Activated B cell treated with CpG ODN at 0.5 μM for 24 hours (primary cell): ENCODE measurements at regions not wholly inside any gene's neighbourhood (a gene's known extent, or its start where the extent isn't known, plus 50 kb on each side); places are given as distances from the start of the nearest gene placed in this dataset.

Source experiments
- ATAC-seq: fragments of 200-7000 bp; cut with Tn5 transposase; one replicate; pipeline ENCODE4 v1.10.0; 2021; ENCODE audit warnings: low read depth, mild to moderate bottlenecking, moderate library complexity
- CTCF ChIA-PET: fragments of 350-600 bp; sonication (Branson Sonifier 250); formaldehyde crosslinking; loops from one replicate; lab custom pipeline; 2021; ENCODE audit warnings: antibody characterized with exemption; lab: Charles Lee
- POLR2A ChIA-PET: fragments of 350-600 bp; sonication (Branson Sonifier 250); formaldehyde crosslinking; loops from one replicate; lab custom pipeline; 2021; ENCODE audit warnings: antibody characterized with exemption; lab: Charles Lee
- DNase-seq: peaks from one replicate; pipeline ENCODE4 v3.0.0; 2022
- H3K27ac Mint-ChIP-seq: one replicate; pipeline ENCODE4 v1.8.0; 2020; ENCODE audit warnings: mixed read lengths
- H3K27me3 Mint-ChIP-seq: one replicate; pipeline ENCODE4 v1.8.0; 2021; ENCODE audit warnings: mixed read lengths
- H3K36me3 Mint-ChIP-seq: one replicate; pipeline ENCODE4 v1.8.0; 2021; ENCODE audit warnings: low read depth, mixed read lengths
- H3K4me1 Mint-ChIP-seq: one replicate; pipeline ENCODE4 v1.8.0; 2021; ENCODE audit warnings: mixed read lengths
- H3K4me3 Mint-ChIP-seq: one replicate; pipeline ENCODE4 v1.8.0; 2020; ENCODE audit warnings: mild to moderate bottlenecking, mixed read lengths
- H3K9me3 Mint-ChIP-seq: one replicate; pipeline ENCODE4 v1.8.0; 2020; ENCODE audit warnings: mixed read lengths
- CTCF ChIP-seq: fragments of 200-600 bp; IDR thresholded peaks from one replicate; pipeline ENCODE4 v1.8.0; 2022; ENCODE audit warnings: antibody characterized with exemption, mild to moderate bottlenecking
- intact Hi-C: fragments of 100-400 bp; cut with micrococcal nuclease; formaldehyde crosslinking; loops from one replicate; pipeline ENCODE4 v1.15.1; 2024

GRCh38 chr5:9876451-9876850 is 246.3 kb upstream of the TAS2R1 start:
- ATAC-seq = no peak
- Mint-ChIP-seq H3K27ac (no peak overlapping the region), H3K4me1 (no peaks in the 10 kb centered on the region), H3K9me3 (peaks cover 5% of the 10 kb centered on the region), H3K27me3 (no peaks in the 10 kb centered on the region), H3K4me3 (no peak overlapping the region), H3K36me3 (no peaks in the 10 kb centered on the region)
- POLR2A ChIA-PET = no interaction called here
- intact Hi-C loops = no loop called here
- TF ChIP-seq CTCF = no peak
- CTCF ChIA-PET = no interaction called here
- no peak for DNase-seq

- Mint-ChIP-seq H3K4me3 (no peak overlapping the region), H3K27me3 (no peaks in the 10 kb centered on the region), H3K9me3 (peaks cover 25% of the 10 kb centered on the region), H3K4me1 (no peaks in the 10 kb centered on the region), H3K27ac (no peak overlapping the region), H3K36me3 (no peaks in the 10 kb centered on the region)
- DNase-seq (no peak), ATAC-seq (no peak)
- CTCF ChIA-PET = no interaction called here
- intact Hi-C loops = no loop called here
- POLR2A ChIA-PET = no interaction called here
- TF ChIP-seq CTCF = no peak
These were observed 239.6 kb upstream of the TAS2R1 start for GRCh38 chr5:9869616-9870288.

GRCh38 chr5:9865574-9865973 is 235.4 kb upstream of the TAS2R1 start:
- ATAC-seq (no peak), DNase-seq (no peak)
- no peak overlapping the region for H3K4me3 Mint-ChIP-seq
- H3K27ac Mint-ChIP-seq = no peak overlapping the region
- TF ChIP-seq CTCF = no peak
- H3K36me3 Mint-ChIP-seq = no peaks in the 10 kb centered on the region
- H3K27me3 Mint-ChIP-seq = no peaks in the 10 kb centered on the region
- ChIA-PET POLR2A (no interaction called here), CTCF (no interaction called here)
- H3K4me1 Mint-ChIP-seq = no peaks in the 10 kb centered on the region
- peaks cover 28% of the 10 kb centered on the region for H3K9me3 Mint-ChIP-seq
- intact Hi-C loops = no loop called here

GRCh38 chr5:9864791-9865190 is 234.6 kb upstream of the TAS2R1 start:
- DNase-seq (no peak), ATAC-seq (no peak)
- CTCF ChIA-PET = no interaction called here

GRCh38 chr5:9863486-9863885 is 233.3 kb upstream of the TAS2R1 start:
- Mint-ChIP-seq H3K27ac (no peak overlapping the region), H3K27me3 (no peaks in the 10 kb centered on the region), H3K4me1 (no peaks in the 10 kb centered on the region), H3K9me3 (peaks cover 23% of the 10 kb centered on the region), H3K36me3 (no peaks in the 10 kb centered on the region), H3K4me3 (no peak overlapping the region)
- no peak for ATAC-seq
- CTCF ChIA-PET = no interaction called here
- POLR2A ChIA-PET = no interaction called here
- intact Hi-C loops = no loop called here
- no peak for DNase-seq
- no peak for TF ChIP-seq CTCF

More at GRCh38 chr5:9864791-9865190, 234.6 kb upstream of the TAS2R1 start:
- POLR2A ChIA-PET = no interaction called here
- Mint-ChIP-seq H3K4me3 (no peak overlapping the region), H3K27me3 (no peaks in the 10 kb centered on the region), H3K9me3 (peaks cover 25% of the 10 kb centered on the region), H3K27ac (no peak overlapping the region), H3K4me1 (no peaks in the 10 kb centered on the region), H3K36me3 (no peaks in the 10 kb centered on the region)
- intact Hi-C loops = no loop called here
- TF ChIP-seq CTCF = no peak
